Nephron progenitor cell (in vitro differentiated cells): ENCODE measurements at regions not wholly inside any gene's neighbourhood (a gene's known extent, or its start where the extent isn't known, plus 50 kb on each side); places are given as distances from the start of the nearest gene placed in this dataset.
A peak's percentile ranks its signal among the peaks of the same experiment; 100 is the strongest.

ENCODE experiments used
- DNase-seq: peaks from one replicate; pipeline ENCODE4 v3.0.0; 2021
- H3K27ac Mint-ChIP-seq: 2 replicates; pipeline ENCODE4 v1.8.0; 2021; ENCODE audit warnings: mild to moderate bottlenecking, moderate library complexity, mixed read lengths
- H3K27me3 Mint-ChIP-seq: 2 replicates; pipeline ENCODE4 v1.8.0; 2021; ENCODE audit warnings: mild to moderate bottlenecking, low read depth, mixed read lengths; ENCODE audit not compliant: poor library complexity
- H3K36me3 Mint-ChIP-seq: 2 replicates; pipeline ENCODE4 v1.8.0; 2021; ENCODE audit warnings: low read depth, mixed read lengths
- H3K4me1 Mint-ChIP-seq: 2 replicates; pipeline ENCODE4 v1.8.0; 2021; ENCODE audit warnings: mixed read lengths
- H3K4me3 Mint-ChIP-seq: 2 replicates; pipeline ENCODE4 v1.8.0; 2021; ENCODE audit warnings: mild to moderate bottlenecking, moderate library complexity, mixed read lengths
- H3K9me3 Mint-ChIP-seq: 2 replicates; pipeline ENCODE4 v1.8.0; 2021; ENCODE audit warnings: mild to moderate bottlenecking, moderate library complexity, mixed read lengths
- CTCF ChIP-seq: fragments of 200-600 bp; sonication (generic); IDR thresholded peaks from 2 replicates; pipeline ENCODE4 v1.5.0; 2021; ENCODE audit warnings: antibody characterized with exemption

GRCh38 chr6:167506443-167507301, 181.8 kb downstream of the TTLL2 start:
- H3K4me3 Mint-ChIP-seq, result no peak overlapping the region
- no peak for TF ChIP-seq CTCF
- H3K27me3 Mint-ChIP-seq, result peaks cover 19% of the 10 kb centered on the region
- no peak for DNase-seq
- H3K27ac Mint-ChIP-seq, result no peak overlapping the region
- H3K36me3 Mint-ChIP-seq, result no peaks in the 10 kb centered on the region
- H3K9me3 Mint-ChIP-seq, result no peaks in the 10 kb centered on the region
- peaks cover 22% of the 10 kb centered on the region for H3K4me1 Mint-ChIP-seq

GRCh38 chr6:167507376-167507945, 182.6 kb downstream of the TTLL2 start:
- no peak for TF ChIP-seq CTCF
- peaks cover 16% of the 10 kb centered on the region for H3K27me3 Mint-ChIP-seq
- H3K9me3 Mint-ChIP-seq, result no peaks in the 10 kb centered on the region
- no peak overlapping the region for H3K27ac Mint-ChIP-seq
- no peak for DNase-seq
- H3K4me3 Mint-ChIP-seq, result no peak overlapping the region
- H3K36me3 Mint-ChIP-seq, result no peaks in the 10 kb centered on the region
- H3K4me1 Mint-ChIP-seq, result peaks cover 29% of the 10 kb centered on the region

- Mint-ChIP-seq H3K4me1 (peaks cover 43% of the 10 kb centered on the region), H3K36me3 (no peaks in the 10 kb centered on the region), H3K27ac (peak overlapping the region; percentile 31), H3K9me3 (no peaks in the 10 kb centered on the region), H3K4me3 (no peak overlapping the region), H3K27me3 (peaks cover 24% of the 10 kb centered on the region)
- no peak for TF ChIP-seq CTCF
- DNase-seq, result no peak
Measured at GRCh38 chr6:167508919-167509852, 184.3 kb downstream of the TTLL2 start.

GRCh38 chr6:167509853-167510220, 185.0 kb downstream of the TTLL2 start:
- no peak for TF ChIP-seq CTCF
- no peak for DNase-seq
- Mint-ChIP-seq H3K27me3 (peaks cover 21% of the 10 kb centered on the region), H3K4me1 (peaks cover 47% of the 10 kb centered on the region), H3K27ac (no peak overlapping the region), H3K36me3 (no peaks in the 10 kb centered on the region), H3K9me3 (no peaks in the 10 kb centered on the region), H3K4me3 (no peak overlapping the region)

GRCh38 chr6:167510648-167511047, 185.8 kb downstream of the TTLL2 start:
- H3K27me3 Mint-ChIP-seq, result peaks cover 21% of the 10 kb centered on the region
- DNase-seq, result no peak
- H3K4me1 Mint-ChIP-seq, result peaks cover 52% of the 10 kb centered on the region
- H3K27ac Mint-ChIP-seq, result no peak overlapping the region
- no peak for TF ChIP-seq CTCF
- no peaks in the 10 kb centered on the region for H3K36me3 Mint-ChIP-seq
- H3K4me3 Mint-ChIP-seq, result no peak overlapping the region
- H3K9me3 Mint-ChIP-seq, result no peaks in the 10 kb centered on the region
